HG03159 (cell line): ENCODE measurements at regions not wholly inside any gene's neighbourhood (a gene's known extent, or its start where the extent isn't known, plus 50 kb on each side); places are given as distances from the start of the nearest gene placed in this dataset.

Source experiments
- ATAC-seq: cut with Tn5 transposase; IDR thresholded peaks from one replicate; pipeline ENCODE4 v1.9.1; 2021; ENCODE audit warnings: mild to moderate bottlenecking, moderate library complexity; ENCODE audit not compliant: unreplicated experiment

GRCh38 chr1:216894494-216894893 is 171.3 kb upstream of the ESRRG start:
- ATAC-seq = no peak

GRCh38 chr1:216892581-216893160 is 169.4 kb upstream of the ESRRG start:
- ATAC-seq = no peak

GRCh38 chr1:216890871-216891270 is 167.6 kb upstream of the ESRRG start:
- no peak for ATAC-seq

GRCh38 chr1:216888731-216889130 is 165.5 kb upstream of the ESRRG start:
- no peak for ATAC-seq

- ATAC-seq = no peak
Measured at GRCh38 chr1:216887032-216887431, 163.8 kb upstream of the ESRRG start.

- no peak for ATAC-seq
Measured at GRCh38 chr1:216884614-216885229, 161.5 kb upstream of the ESRRG start.

- no peak for ATAC-seq
Measured at GRCh38 chr1:216883518-216883917, 160.3 kb upstream of the ESRRG start.

GRCh38 chr1:216881695-216882094 is 158.5 kb upstream of the ESRRG start:
- ATAC-seq = no peak

GRCh38 chr1:216866714-216867113 is 143.5 kb upstream of the ESRRG start:
- no peak for ATAC-seq

- ATAC-seq = no peak
Measured at GRCh38 chr1:216855810-216856209, 132.6 kb upstream of the ESRRG start.

GRCh38 chr1:216854836-216855484 is 131.7 kb upstream of the ESRRG start:
- no peak for ATAC-seq

GRCh38 chr1:216851073-216851472 is 127.8 kb upstream of the ESRRG start:
- no peak for ATAC-seq

- no peak for ATAC-seq
Measured at GRCh38 chr1:216849146-216849545, 125.9 kb upstream of the ESRRG start.

- ATAC-seq = no peak
Measured at GRCh38 chr1:216847397-216848036, 124.3 kb upstream of the ESRRG start.

GRCh38 chr1:216846339-216846738 is 123.1 kb upstream of the ESRRG start:
- ATAC-seq = no peak

- no peak for ATAC-seq
Measured at GRCh38 chr1:216843409-216843808, 120.2 kb upstream of the ESRRG start.

- no peak for ATAC-seq
Measured at GRCh38 chr1:216841165-216841564, 117.9 kb upstream of the ESRRG start.

GRCh38 chr1:216836316-216836715 is 113.1 kb upstream of the ESRRG start:
- no peak for ATAC-seq

- no peak for ATAC-seq
Measured at GRCh38 chr1:216833509-216833908, 110.3 kb upstream of the ESRRG start.

- no peak for ATAC-seq
Measured at GRCh38 chr1:216832192-216832591, 109.0 kb upstream of the ESRRG start.

GRCh38 chr1:216830424-216831210 is 107.4 kb upstream of the ESRRG start:
- no peak for ATAC-seq
